H9 (cell line): ENCODE measurements at regions not wholly inside any gene's neighbourhood (a gene's known extent, or its start where the extent isn't known, plus 50 kb on each side); places are given as distances from the start of the nearest gene placed in this dataset.

Source experiments
- DNase-seq: peaks from one replicate; pipeline ENCODE4 v3.0.0-alpha.2; 2017
- H2AFZ ChIP-seq: one replicate; pipeline ENCODE4 v1.6.1; 2013; ENCODE audit warnings: mild to moderate bottlenecking, low read length, control low read depth, moderate library complexity
- H2AK5ac ChIP-seq: 2 replicates; pipeline ENCODE4 v1.6.1; 2013; ENCODE audit warnings: low read length, control low read depth, mixed read lengths; ENCODE audit not compliant: insufficient read length
- H2BK120ac ChIP-seq: one replicate; pipeline ENCODE4 v1.6.1; 2013; ENCODE audit warnings: low read depth, mild to moderate bottlenecking, low read length, control low read depth, inconsistent platforms; ENCODE audit not compliant: poor library complexity, severe bottlenecking
- H2BK12ac ChIP-seq: 2 replicates; pipeline ENCODE4 v1.6.1; 2013; ENCODE audit warnings: low read length, control low read depth, mixed read lengths, low read depth; ENCODE audit not compliant: insufficient read length
- H2BK15ac ChIP-seq: 2 replicates; pipeline ENCODE4 v1.6.1; 2013; ENCODE audit warnings: low read depth, low read length, control low read depth
- H2BK20ac ChIP-seq: one replicate; pipeline ENCODE4 v1.6.1; 2013; ENCODE audit warnings: low read depth, mild to moderate bottlenecking, low read length, control low read depth, inconsistent platforms; ENCODE audit not compliant: poor library complexity, severe bottlenecking
- H2BK5ac ChIP-seq: 2 replicates; pipeline ENCODE4 v1.6.1; 2013; ENCODE audit warnings: low read length, control low read depth, mixed read lengths; ENCODE audit not compliant: insufficient read length
- H3K14ac ChIP-seq: 2 replicates; pipeline ENCODE4 v1.6.1; 2013; ENCODE audit warnings: low read length, control low read depth; ENCODE audit not compliant: insufficient read depth
- H3K18ac ChIP-seq: 2 replicates; pipeline ENCODE4 v1.6.1; 2013; ENCODE audit warnings: low read depth, mild to moderate bottlenecking, mixed read lengths, low read length, control low read depth; ENCODE audit not compliant: insufficient read length
- H3K23ac ChIP-seq: 2 replicates; pipeline ENCODE4 v1.6.1; 2013; ENCODE audit warnings: low read length, control low read depth, mixed read lengths, low read depth; ENCODE audit not compliant: insufficient read length
- H3K23me2 ChIP-seq: 2 replicates; pipeline ENCODE4 v1.6.1; 2013; ENCODE audit warnings: low read depth, mild to moderate bottlenecking, mixed read lengths, low read length, control low read depth; ENCODE audit not compliant: insufficient read length, poor library complexity, severe bottlenecking
- H3K27ac ChIP-seq: 2 replicates; pipeline ENCODE4 v1.5.1; 2013; ENCODE audit warnings: low read length, control low read depth, mixed read lengths, low read depth; ENCODE audit not compliant: insufficient read length
- H3K27me3 ChIP-seq: 2 replicates; pipeline ENCODE4 v1.6.1; 2013; ENCODE audit warnings: low read length, control low read depth, inconsistent platforms; ENCODE audit not compliant: insufficient read depth
- H3K4ac ChIP-seq: 2 replicates; pipeline ENCODE4 v1.6.1; 2013; ENCODE audit warnings: low read depth, mild to moderate bottlenecking, control low read depth, inconsistent platforms, low read length, moderate library complexity
- H3K4me1 ChIP-seq: 2 replicates; pipeline ENCODE4 v1.6.1; 2013; ENCODE audit warnings: low read length, control low read depth, inconsistent platforms; ENCODE audit not compliant: insufficient read depth
- H3K4me2 ChIP-seq: 2 replicates; pipeline ENCODE4 v1.6.1; 2013; ENCODE audit warnings: low read length, control low read depth, mixed read lengths; ENCODE audit not compliant: insufficient read length, insufficient read depth
- H3K56ac ChIP-seq: 2 replicates; pipeline ENCODE4 v1.6.1; 2013; ENCODE audit warnings: low read depth, mild to moderate bottlenecking, mixed read lengths, low read length, control low read depth; ENCODE audit not compliant: insufficient read length
- H3K79me1 ChIP-seq: 2 replicates; pipeline ENCODE4 v1.6.1; 2013; ENCODE audit warnings: low read depth, mild to moderate bottlenecking, moderate library complexity, low read length, control low read depth, inconsistent platforms; ENCODE audit not compliant: insufficient read depth, poor library complexity, severe bottlenecking
- H3K79me2 ChIP-seq: 2 replicates; pipeline ENCODE4 v1.6.1; 2013; ENCODE audit warnings: low read length, control low read depth, inconsistent platforms; ENCODE audit not compliant: insufficient read depth
- H3K9ac ChIP-seq: 2 replicates; pipeline ENCODE4 v1.6.1; 2013; ENCODE audit warnings: low read length, control low read depth, mixed read lengths; ENCODE audit not compliant: insufficient read length; ENCODE audit errors: extremely low read depth
- H3K9me3 ChIP-seq: one replicate; pipeline ENCODE4 v1.6.1; 2013; ENCODE audit warnings: low read depth, low read length, inconsistent platforms; ENCODE audit not compliant: control insufficient read depth
- H3T11ph ChIP-seq: one replicate; pipeline ENCODE4 v1.6.1; 2013; ENCODE audit warnings: mild to moderate bottlenecking, low read length, control low read depth, inconsistent platforms
- H4K20me1 ChIP-seq: one replicate; pipeline ENCODE4 v1.6.1; 2013; ENCODE audit not compliant: control insufficient read depth, insufficient read length, insufficient read depth
- H4K5ac ChIP-seq: 2 replicates; pipeline ENCODE4 v1.6.1; 2013; ENCODE audit warnings: low read depth, mild to moderate bottlenecking, mixed read lengths, low read length, control low read depth; ENCODE audit not compliant: insufficient read length
- H4K8ac ChIP-seq: replicated peaks from 2 replicates; pipeline ENCODE4 v1.6.1; 2013; ENCODE audit warnings: low read length, control low read depth, mixed read lengths, low read depth; ENCODE audit not compliant: insufficient read length
- H4K91ac ChIP-seq: 2 replicates; pipeline ENCODE4 v1.6.1; 2013; ENCODE audit warnings: low read depth, mild to moderate bottlenecking, moderate library complexity, mixed read lengths, low read length, control low read depth; ENCODE audit not compliant: insufficient read length
- H3K27ac Mint-ChIP-seq, 3 experiments: 2 replicates in 2 of 3; 3 replicates in 1 of 3; pipeline ENCODE4 v1.8.0; 2020 to 2021; ENCODE audit warnings: mixed read lengths in 3 of 3, mild to moderate bottlenecking in 1 of 3, moderate library complexity in 1 of 3
- H3K27me3 Mint-ChIP-seq: 2 replicates; pipeline ENCODE4 v1.8.0; 2021; ENCODE audit warnings: low read depth, mild to moderate bottlenecking, moderate library complexity, mixed read lengths
- H3K36me3 Mint-ChIP-seq, 3 experiments: 2 replicates in 2 of 3; 3 replicates in 1 of 3; pipeline ENCODE4 v1.8.0; 2020 to 2021; ENCODE audit warnings: low read depth in 3 of 3, mixed read lengths in 3 of 3; ENCODE audit not compliant: insufficient read depth in 1 of 3
- H3K4me1 Mint-ChIP-seq, 2 experiments: 2 replicates each; pipeline ENCODE4 v1.8.0; 2020; ENCODE audit warnings: mixed read lengths in 2 of 2
- H3K4me3 Mint-ChIP-seq, 2 experiments: 2 replicates in 1 of 2; 3 replicates in 1 of 2; pipeline ENCODE4 v1.8.0; 2020 to 2021; ENCODE audit warnings: mild to moderate bottlenecking in 2 of 2, mixed read lengths in 2 of 2, moderate library complexity in 1 of 2
- H3K9me3 Mint-ChIP-seq, 2 experiments: 2 replicates in 1 of 2; 3 replicates in 1 of 2; pipeline ENCODE4 v1.8.0; 2020; ENCODE audit warnings: mild to moderate bottlenecking in 2 of 2, mixed read lengths in 2 of 2, moderate library complexity in 1 of 2
- CTCF ChIP-seq: fragments of 200-600 bp; sonication (generic); conservative IDR thresholded peaks from 3 replicates; pipeline ENCODE4 v1.8.0; 2021; ENCODE audit warnings: antibody characterized with exemption, mild to moderate bottlenecking
- WGBS: extraction: QIAGEN DNeasy Blood & Tissue Kit; methylation state at CpG from one replicate; pipeline ENCODE4 v1.1.7; 2013; ENCODE audit warnings: missing lambda C conversion rate, low lambda C conversion rate, mixed read lengths; ENCODE audit not compliant: insufficient read length; ENCODE audit errors: extremely low coverage; 5-methylcytosine and 5-hydroxymethylcytosine counted together

- H2BK20ac ChIP-seq = no peak overlapping the region
- peaks cover 32 to 35% of the 10 kb centered on the region in 2 experiments for H3K4me1 Mint-ChIP-seq
- H4K91ac ChIP-seq = no peak overlapping the region
- no peak overlapping the region for H3K4ac ChIP-seq
- H3K27me3 Mint-ChIP-seq = no peaks in the 10 kb centered on the region
- no peaks in the 10 kb centered on the region for H3K36me3 Mint-ChIP-seq
- no peak overlapping the region for H3K4me2 ChIP-seq
- H3K9me3 Mint-ChIP-seq = no peaks in the 10 kb centered on the region
- TF ChIP-seq CTCF = no peak
- H2BK12ac ChIP-seq = no peak overlapping the region
- no peak overlapping the region for H3K23ac ChIP-seq
- no peaks in the 10 kb centered on the region for H3K27me3 ChIP-seq
- no CpG with 5 or more reads among the region's 1 CpG for WGBS
- H4K8ac ChIP-seq = no peak overlapping the region
- no peak overlapping the region for H3K9ac ChIP-seq
- H3T11ph ChIP-seq = no peak overlapping the region
- H3K4me3 Mint-ChIP-seq = no peak overlapping the region
- no peaks in the 10 kb centered on the region for H3K79me1 ChIP-seq
- no peak overlapping the region for H2AK5ac ChIP-seq
- no peak overlapping the region for H3K14ac ChIP-seq
- no peak overlapping the region for H4K5ac ChIP-seq
- DNase-seq = no peak
- H2AFZ ChIP-seq = no peak overlapping the region
- H3K23me2 ChIP-seq = no peaks in the 10 kb centered on the region
- no peaks in the 10 kb centered on the region for H4K20me1 ChIP-seq
- H3K18ac ChIP-seq = no peak overlapping the region
- no peak overlapping the region for H2BK15ac ChIP-seq
- H3K4me1 ChIP-seq = no peaks in the 10 kb centered on the region; the same call in 1 of the 2 replicates
- no peak overlapping the region for H3K27ac ChIP-seq
- H2BK5ac ChIP-seq = no peak overlapping the region
- no peaks in the 10 kb centered on the region for H3K9me3 ChIP-seq
- H3K79me2 ChIP-seq = 0 out of 2 replicates have a peak, but pooled peaks cover 2% of the 10 kb centered on the region
- no peak overlapping the region; a peak in 1 of 7 replicates for H3K27ac Mint-ChIP-seq
- H3K56ac ChIP-seq = no peak overlapping the region
- H2BK120ac ChIP-seq = no peak overlapping the region
Observed at GRCh38 chr1:81156887-81157286, 643.8 kb upstream of the ADGRL2 start.
